SK-N-MC (cell line): ENCODE measurements at regions not wholly inside any gene's neighbourhood (a gene's known extent, or its start where the extent isn't known, plus 50 kb on each side); places are given as distances from the start of the nearest gene placed in this dataset.

ENCODE experiments used
- DNase-seq: peaks from one replicate; pipeline ENCODE4 v3.0.0-alpha.2; 2011; ENCODE audit warnings: low read depth, low spot score
- H3K27ac ChIP-seq: fragments of 200-600 bp; sonication (generic); 2 replicates; pipeline ENCODE4 v1.5.1; 2016; ENCODE audit warnings: mixed run types
- H3K36me3 ChIP-seq: fragments of 200-600 bp; sonication (generic); 2 replicates; pipeline ENCODE4 v1.6.1; 2017; ENCODE audit warnings: antibody characterized with exemption, low read length, mixed read lengths; ENCODE audit not compliant: insufficient read depth
- H3K4me3 ChIP-seq: fragments of 200-600 bp; sonication (generic); 2 replicates; pipeline ENCODE4 v1.5.1; 2016
- H3K9ac ChIP-seq: fragments of 200-600 bp; sonication (generic); 2 replicates; pipeline ENCODE4 v1.8.0; 2017; ENCODE audit warnings: mixed run types, mixed read lengths; ENCODE audit not compliant: insufficient read length
- H3K9me3 ChIP-seq: fragments of 200-600 bp; sonication (generic); 2 replicates; pipeline ENCODE4 v1.6.1; 2017; ENCODE audit warnings: low read depth, mild to moderate bottlenecking, antibody characterized with exemption, low read length, moderate library complexity, mixed read lengths
- EZH2 ChIP-seq: fragments of 200-600 bp; sonication (generic); IDR thresholded peaks from one replicate; pipeline ENCODE4 v1.6.1; 2017; ENCODE audit warnings: antibody characterized with exemption
- FOXP2 ChIP-seq: optimal IDR thresholded peaks from 2 replicates; pipeline ENCODE3; 2011; ENCODE audit warnings: mild to moderate bottlenecking, moderate library complexity; ENCODE audit not compliant: insufficient read depth; ENCODE audit errors: extremely low read length, control extremely low read depth
- POLR2AphosphoS5 ChIP-seq: IDR thresholded peaks from 2 replicates; pipeline ENCODE4 v1.6.1; 2012; ENCODE audit warnings: mild to moderate bottlenecking, low read depth, low read length, borderline replicate concordance

- Histone ChIP-seq H3K4me3 (no peak overlapping the region), H3K36me3 (no peaks in the 10 kb centered on the region), H3K9ac (no peak overlapping the region), H3K27ac (no peak overlapping the region), H3K9me3 (no peaks in the 10 kb centered on the region)
- no peak for TF ChIP-seq EZH2
- no peak for TF ChIP-seq FOXP2
- TF ChIP-seq POLR2AphosphoS5, result no peak
- no peak for DNase-seq
Observed at GRCh38 chr5:155254399-155254798, 240.8 kb downstream of the KIF4B start.

GRCh38 chr5:155258161-155258560, 244.6 kb downstream of the KIF4B start:
- no peak overlapping the region for H3K27ac ChIP-seq
- no peak overlapping the region for H3K4me3 ChIP-seq
- no peak for DNase-seq
- TF ChIP-seq POLR2AphosphoS5 (no peak), EZH2 (no peak), FOXP2 (no peak)
- no peaks in the 10 kb centered on the region for H3K9me3 ChIP-seq
- H3K9ac ChIP-seq, result no peak overlapping the region
- no peaks in the 10 kb centered on the region for H3K36me3 ChIP-seq

- H3K9me3 ChIP-seq, result no peaks in the 10 kb centered on the region
- no peak overlapping the region for H3K4me3 ChIP-seq
- no peaks in the 10 kb centered on the region for H3K36me3 ChIP-seq
- H3K9ac ChIP-seq, result no peak overlapping the region
- TF ChIP-seq EZH2, result no peak
- no peak for TF ChIP-seq FOXP2
- DNase-seq, result no peak
- H3K27ac ChIP-seq, result no peak overlapping the region
Observed at GRCh38 chr5:155259648-155260047, 246.1 kb downstream of the KIF4B start.

GRCh38 chr5:155260798-155261197, 247.2 kb downstream of the KIF4B start:
- Histone ChIP-seq H3K9me3 (no peaks in the 10 kb centered on the region), H3K27ac (no peak overlapping the region), H3K4me3 (no peak overlapping the region), H3K36me3 (no peaks in the 10 kb centered on the region), H3K9ac (no peak overlapping the region)
- TF ChIP-seq FOXP2, result no peak
- TF ChIP-seq EZH2, result no peak
- no peak for TF ChIP-seq POLR2AphosphoS5
- no peak for DNase-seq

GRCh38 chr5:155263381-155263780, 249.8 kb downstream of the KIF4B start:
- TF ChIP-seq POLR2AphosphoS5 (no peak), FOXP2 (no peak), EZH2 (no peak)
- DNase-seq, result no peak
- Histone ChIP-seq H3K27ac (no peak overlapping the region), H3K9ac (no peak overlapping the region), H3K36me3 (no peaks in the 10 kb centered on the region), H3K4me3 (no peak overlapping the region), H3K9me3 (no peaks in the 10 kb centered on the region)

GRCh38 chr5:155264809-155265208, 251.3 kb downstream of the KIF4B start:
- TF ChIP-seq FOXP2 (no peak), EZH2 (no peak), POLR2AphosphoS5 (no peak)
- no peak overlapping the region for H3K27ac ChIP-seq
- no peak overlapping the region for H3K4me3 ChIP-seq
- no peak overlapping the region for H3K9ac ChIP-seq
- DNase-seq, result no peak
- no peaks in the 10 kb centered on the region for H3K36me3 ChIP-seq
- H3K9me3 ChIP-seq, result no peaks in the 10 kb centered on the region

- Histone ChIP-seq H3K27ac (no peak overlapping the region), H3K36me3 (no peaks in the 10 kb centered on the region), H3K4me3 (no peak overlapping the region), H3K9ac (no peak overlapping the region), H3K9me3 (no peaks in the 10 kb centered on the region)
- no peak for DNase-seq
- TF ChIP-seq EZH2, result no peak
- no peak for TF ChIP-seq POLR2AphosphoS5
- no peak for TF ChIP-seq FOXP2
Observed at GRCh38 chr5:155268770-155269425, 255.3 kb downstream of the KIF4B start.

GRCh38 chr5:155270725-155271124, 257.2 kb downstream of the KIF4B start:
- Histone ChIP-seq H3K9me3 (no peaks in the 10 kb centered on the region), H3K36me3 (no peaks in the 10 kb centered on the region), H3K4me3 (no peak overlapping the region), H3K9ac (no peak overlapping the region), H3K27ac (no peak overlapping the region)
- TF ChIP-seq EZH2 (no peak), POLR2AphosphoS5 (no peak), FOXP2 (no peak)
- no peak for DNase-seq

- H3K27ac ChIP-seq, result no peak overlapping the region
- DNase-seq, result no peak
- TF ChIP-seq POLR2AphosphoS5 (no peak), FOXP2 (no peak), EZH2 (no peak)
- H3K9me3 ChIP-seq, result no peaks in the 10 kb centered on the region
- H3K4me3 ChIP-seq, result no peak overlapping the region
- H3K9ac ChIP-seq, result no peak overlapping the region
- no peaks in the 10 kb centered on the region for H3K36me3 ChIP-seq
Observed at GRCh38 chr5:155274484-155274883, 260.9 kb downstream of the KIF4B start.
